ENCODE measurements at regions not wholly inside any gene's neighbourhood (a gene's known extent, or its start where the extent isn't known, plus 50 kb on each side); places are given as distances from the start of the nearest gene placed in this dataset.

DNA sequence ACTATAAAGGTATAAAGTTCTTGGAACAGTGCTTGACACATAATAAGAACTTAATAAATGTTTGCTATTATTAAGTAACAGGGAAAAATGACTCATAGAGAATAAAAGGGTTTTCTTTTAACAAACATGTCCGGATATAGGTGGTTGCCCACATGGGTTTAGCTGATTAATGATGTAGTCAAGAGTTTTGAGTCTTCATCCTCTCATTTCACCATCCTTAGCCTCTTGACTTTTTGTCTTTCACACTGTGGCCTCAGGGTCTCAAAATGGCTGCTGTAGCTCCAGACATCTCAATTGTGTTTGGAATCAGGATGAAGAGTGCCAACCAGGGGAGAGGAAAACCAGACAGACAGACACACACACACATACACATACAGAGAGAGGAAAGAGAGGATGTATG, 97.9 kb downstream of the HSPH1 start:
- Histone ChIP-seq H3K36me3 (no peaks in the 10 kb centered on the region), H3K9me3 (no peaks in the 10 kb centered on the region), H3K4me1 (no peaks in the 10 kb centered on the region), H3K27me3 (no peaks in the 10 kb centered on the region), H3K4me3 (no peak overlapping the region), H3K27ac (no peak overlapping the region)
- TF ChIP-seq EP300 (IDR thresholded peaks at IDR 0.05) = no peak
- TF ChIP-seq POLR2AphosphoS5 (IDR thresholded peaks at IDR 0.05) = no peak
- TF ChIP-seq, protein P1, sequence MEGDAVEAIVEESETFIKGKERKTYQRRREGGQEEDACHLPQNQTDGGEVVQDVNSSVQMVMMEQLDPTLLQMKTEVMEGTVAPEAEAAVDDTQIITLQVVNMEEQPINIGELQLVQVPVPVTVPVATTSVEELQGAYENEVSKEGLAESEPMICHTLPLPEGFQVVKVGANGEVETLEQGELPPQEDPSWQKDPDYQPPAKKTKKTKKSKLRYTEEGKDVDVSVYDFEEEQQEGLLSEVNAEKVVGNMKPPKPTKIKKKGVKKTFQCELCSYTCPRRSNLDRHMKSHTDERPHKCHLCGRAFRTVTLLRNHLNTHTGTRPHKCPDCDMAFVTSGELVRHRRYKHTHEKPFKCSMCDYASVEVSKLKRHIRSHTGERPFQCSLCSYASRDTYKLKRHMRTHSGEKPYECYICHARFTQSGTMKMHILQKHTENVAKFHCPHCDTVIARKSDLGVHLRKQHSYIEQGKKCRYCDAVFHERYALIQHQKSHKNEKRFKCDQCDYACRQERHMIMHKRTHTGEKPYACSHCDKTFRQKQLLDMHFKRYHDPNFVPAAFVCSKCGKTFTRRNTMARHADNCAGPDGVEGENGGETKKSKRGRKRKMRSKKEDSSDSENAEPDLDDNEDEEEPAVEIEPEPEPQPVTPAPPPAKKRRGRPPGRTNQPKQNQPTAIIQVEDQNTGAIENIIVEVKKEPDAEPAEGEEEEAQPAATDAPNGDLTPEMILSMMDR (IDR thresholded peaks at IDR 0.05) = no peak
- no peak for TF ChIP-seq POLR2A (IDR thresholded peaks at IDR 0.05)
- intact Hi-C loops (cut with DNase I) = no loop called here
- 81% methylated on average over 1 of the region's 1 CpG for WGBS, 2 donors
- no peak for DNase-seq

DNA sequence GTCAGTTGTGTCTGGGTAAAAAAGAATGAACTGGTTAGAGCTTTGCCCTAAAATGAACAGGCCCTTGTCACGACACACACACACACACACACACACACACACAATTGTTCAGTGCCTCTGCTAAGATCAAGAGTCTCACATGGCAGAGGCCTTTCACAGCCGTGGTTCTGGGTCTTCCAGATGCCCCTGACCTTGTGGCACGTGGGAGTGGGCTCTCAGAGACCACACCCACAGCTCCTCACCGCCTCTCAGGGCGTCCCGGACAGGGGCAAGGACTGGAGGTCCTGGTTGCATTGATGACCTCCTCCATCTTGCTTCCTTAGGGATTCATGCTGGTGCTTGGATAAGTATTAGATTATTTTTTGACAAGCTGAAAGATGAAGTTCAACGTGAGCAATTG, 101.0 kb downstream of the HSPH1 start:
- Histone ChIP-seq H3K27me3 (no peaks in the 10 kb centered on the region), H3K36me3 (no peaks in the 10 kb centered on the region), H3K4me3 (no peak overlapping the region), H3K9me3 (no peaks in the 10 kb centered on the region), H3K4me1 (no peaks in the 10 kb centered on the region), H3K27ac (no peak overlapping the region)
- 75 to 81% methylated on average over 7 of the region's 7 CpGs for WGBS, 2 donors
- TF ChIP-seq, protein P1 (IDR thresholded peaks at IDR 0.05) = no peak
- TF ChIP-seq POLR2AphosphoS5 (IDR thresholded peaks at IDR 0.05) = no peak
- TF ChIP-seq EP300 (IDR thresholded peaks at IDR 0.05) = no peak
- no peak for TF ChIP-seq POLR2A (IDR thresholded peaks at IDR 0.05)
- DNase-seq = no peak
- intact Hi-C loops (cut with DNase I) = no loop called here

DNA sequence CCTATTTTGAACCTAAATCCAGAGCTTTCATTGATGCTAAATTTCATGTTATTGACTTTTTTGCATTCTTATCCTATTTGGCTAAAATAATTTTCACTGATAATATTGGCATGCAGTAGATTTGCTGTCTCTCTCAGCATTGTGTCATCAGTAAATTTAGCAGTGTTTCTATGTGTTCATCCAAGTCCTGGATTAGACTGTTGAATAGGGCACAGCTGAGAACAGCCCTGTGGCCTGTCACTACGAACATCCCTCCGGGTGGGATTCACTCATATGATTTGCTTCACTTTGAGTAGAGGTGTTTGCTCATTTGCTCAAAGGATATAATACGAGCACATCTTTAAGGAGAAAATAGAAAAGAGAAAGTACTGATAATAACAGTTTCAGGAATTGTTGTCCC, 101.5 kb downstream of the HSPH1 start:
- intact Hi-C loops (cut with DNase I) = no loop called here
- no peak for DNase-seq
- 91 to 92% methylated on average over 3 of the region's 3 CpGs for WGBS, 2 donors

DNA sequence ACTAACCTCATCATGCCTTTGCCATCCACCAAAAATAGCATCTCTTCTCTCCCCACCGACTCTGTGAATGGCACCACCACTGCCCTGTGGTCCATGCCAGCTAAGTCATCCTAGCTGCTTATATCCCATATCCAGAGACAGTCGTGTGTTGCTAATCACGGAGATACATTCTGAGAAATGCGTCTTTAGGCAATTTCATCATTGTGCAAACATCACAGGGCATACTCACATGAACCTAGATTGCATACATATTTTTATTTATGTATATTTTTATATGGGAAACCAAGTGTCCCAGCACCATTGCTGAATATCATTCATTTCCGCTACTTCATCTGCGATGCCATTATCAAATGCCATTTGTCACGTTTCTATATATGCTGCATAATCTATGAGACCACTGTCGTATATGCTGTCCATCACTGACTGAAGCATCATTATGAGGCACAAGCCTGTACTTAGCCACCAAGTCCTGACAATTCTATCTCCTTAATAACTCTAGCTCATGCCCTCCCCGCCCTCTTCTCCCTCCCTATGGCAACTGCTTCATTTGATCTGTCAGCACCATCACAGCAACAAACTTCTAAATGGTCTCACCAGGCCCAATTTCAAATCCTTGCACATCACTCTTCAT, 104.2 kb downstream of the HSPH1 start:
- Histone ChIP-seq H3K9me3 (no peaks in the 10 kb centered on the region), H3K36me3 (no peaks in the 10 kb centered on the region), H3K27me3 (no peaks in the 10 kb centered on the region), H3K4me1 (no peaks in the 10 kb centered on the region), H3K27ac (no peak overlapping the region), H3K4me3 (no peak overlapping the region)
- DNase-seq = no peak
- WGBS, 2 donors = 94% methylated on average over 9 of the region's 9 CpGs
- intact Hi-C loops (cut with DNase I) = no loop called here
- TF ChIP-seq POLR2AphosphoS5 (IDR thresholded peaks at IDR 0.05) (no peak), POLR2A (IDR thresholded peaks at IDR 0.05) (no peak), EP300 (IDR thresholded peaks at IDR 0.05) (no peak)
- TF ChIP-seq, protein P1 (IDR thresholded peaks at IDR 0.05) = no peak

More for the DNA sequence above, 101.5 kb downstream of the HSPH1 start:
- Histone ChIP-seq H3K4me3 (no peak overlapping the region), H3K4me1 (no peaks in the 10 kb centered on the region), H3K27ac (no peak overlapping the region), H3K9me3 (no peaks in the 10 kb centered on the region), H3K36me3 (no peaks in the 10 kb centered on the region), H3K27me3 (no peaks in the 10 kb centered on the region)
- TF ChIP-seq POLR2A (IDR thresholded peaks at IDR 0.05) = no peak
- no peak for TF ChIP-seq EP300 (IDR thresholded peaks at IDR 0.05)
- no peak for TF ChIP-seq POLR2AphosphoS5 (IDR thresholded peaks at IDR 0.05)
- TF ChIP-seq, protein P1 (IDR thresholded peaks at IDR 0.05) = no peak
